Gastrocnemius medialis (tissue), 4 donors: ENCODE measurements at regions not wholly inside any gene's neighbourhood (a gene's known extent, or its start where the extent isn't known, plus 50 kb on each side); places are given as distances from the start of the nearest gene placed in this dataset.

Source experiments
- POLR2A ChIP-seq, 2 donors: fragments of 450-650 bp; IDR thresholded peaks; one replicate each; pipeline ENCODE4 v1.6.1; 2017; ENCODE audit warnings: antibody characterized with exemption in 2 of 2, mild to moderate bottlenecking in 2 of 2, moderate library complexity in 2 of 2
- TF ChIP-seq, protein P1 (sequence below), 5 experiments: fragments of 450-650 bp in 3 of 5; fragments of 200-600 bp in 2 of 5; sonication (generic) in 2 of 5; IDR thresholded peaks in 4 of 5; conservative IDR thresholded peaks in 1 of 5; 1 replicate in 4 of 5; 2 replicates in 1 of 5; pipeline ENCODE4 v1.5.1; 2016 to 2019; ENCODE audit warnings: antibody characterized with exemption in 5 of 5, mild to moderate bottlenecking in 3 of 5, moderate library complexity in 3 of 5

DNA sequence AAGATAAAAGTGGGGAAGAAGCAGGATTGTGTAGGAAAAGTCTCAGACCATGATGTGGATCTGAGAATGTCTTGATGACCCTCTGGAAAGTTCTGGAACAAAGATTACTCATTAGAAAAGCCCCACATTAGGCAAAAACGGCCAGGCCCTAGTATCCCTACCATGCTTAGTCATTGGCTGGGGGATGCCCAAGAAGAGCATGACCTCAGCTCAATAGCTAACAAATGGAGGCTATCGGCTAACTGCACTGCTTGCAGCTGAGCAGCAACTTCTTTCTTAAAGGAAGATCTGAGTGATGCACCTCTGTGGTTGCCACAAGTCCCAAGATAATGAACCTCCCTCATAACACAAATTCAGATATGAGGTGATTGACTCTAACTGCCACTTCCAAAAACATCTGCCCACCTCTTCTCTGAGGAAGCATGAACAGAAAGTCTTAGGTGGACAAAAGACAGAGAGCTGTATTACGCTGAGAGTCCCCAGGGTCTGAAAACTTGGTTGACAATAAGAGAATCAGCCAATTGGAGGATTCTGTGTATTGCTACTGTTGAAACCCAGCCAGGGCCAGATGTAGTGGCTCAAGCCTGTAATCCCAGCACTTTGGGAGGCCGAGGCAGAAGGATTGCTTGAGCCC lies 64.6 kb upstream of the AK4 start:
- TF ChIP-seq, protein P1, sequence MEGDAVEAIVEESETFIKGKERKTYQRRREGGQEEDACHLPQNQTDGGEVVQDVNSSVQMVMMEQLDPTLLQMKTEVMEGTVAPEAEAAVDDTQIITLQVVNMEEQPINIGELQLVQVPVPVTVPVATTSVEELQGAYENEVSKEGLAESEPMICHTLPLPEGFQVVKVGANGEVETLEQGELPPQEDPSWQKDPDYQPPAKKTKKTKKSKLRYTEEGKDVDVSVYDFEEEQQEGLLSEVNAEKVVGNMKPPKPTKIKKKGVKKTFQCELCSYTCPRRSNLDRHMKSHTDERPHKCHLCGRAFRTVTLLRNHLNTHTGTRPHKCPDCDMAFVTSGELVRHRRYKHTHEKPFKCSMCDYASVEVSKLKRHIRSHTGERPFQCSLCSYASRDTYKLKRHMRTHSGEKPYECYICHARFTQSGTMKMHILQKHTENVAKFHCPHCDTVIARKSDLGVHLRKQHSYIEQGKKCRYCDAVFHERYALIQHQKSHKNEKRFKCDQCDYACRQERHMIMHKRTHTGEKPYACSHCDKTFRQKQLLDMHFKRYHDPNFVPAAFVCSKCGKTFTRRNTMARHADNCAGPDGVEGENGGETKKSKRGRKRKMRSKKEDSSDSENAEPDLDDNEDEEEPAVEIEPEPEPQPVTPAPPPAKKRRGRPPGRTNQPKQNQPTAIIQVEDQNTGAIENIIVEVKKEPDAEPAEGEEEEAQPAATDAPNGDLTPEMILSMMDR (IDR thresholded peaks at IDR 0.05 in 4 of 5, conservative IDR thresholded peaks at IDR 0.05 in 1 of 5): no peak
- no peak for TF ChIP-seq POLR2A (IDR thresholded peaks at IDR 0.05)
